IMR-90 (cell line): ENCODE measurements at regions not wholly inside any gene's neighbourhood (a gene's known extent, or its start where the extent isn't known, plus 50 kb on each side); places are given as distances from the start of the nearest gene placed in this dataset.

Experiments
- BHLHE40 ChIP-seq: fragments of 150-350 bp; IDR thresholded peaks from 2 replicates; pipeline ENCODE4 v1.6.1; 2016; ENCODE audit warnings: mild to moderate bottlenecking, low read depth, low read length
- CEBPB ChIP-seq: IDR thresholded peaks from 2 replicates; pipeline ENCODE4 v1.6.1; 2012; ENCODE audit warnings: low read depth, low read length, improper control_type of control experiment
- ELK1 ChIP-seq: fragments of 150-350 bp; IDR thresholded peaks from 2 replicates; pipeline ENCODE4 v1.6.1; 2016; ENCODE audit warnings: low read depth, mild to moderate bottlenecking, low read length, moderate library complexity, borderline replicate concordance
- FOS ChIP-seq: fragments of 150-350 bp; IDR thresholded peaks from 2 replicates; pipeline ENCODE4 v1.6.1; 2016; ENCODE audit warnings: low read depth, low read length
- MAFK ChIP-seq: IDR thresholded peaks from 2 replicates; pipeline ENCODE4 v1.6.1; 2012; ENCODE audit warnings: low read depth, low read length, improper control_type of control experiment
- MXI1 ChIP-seq: IDR thresholded peaks from 2 replicates; pipeline ENCODE4 v1.6.1; 2012; ENCODE audit warnings: low read depth, mild to moderate bottlenecking, low read length, moderate library complexity, borderline replicate concordance
- POLR2A ChIP-seq: IDR thresholded peaks from 2 replicates; pipeline ENCODE4 v1.6.1; 2012; ENCODE audit warnings: mild to moderate bottlenecking, low read depth, low read length
- RAD21 ChIP-seq: IDR thresholded peaks from 2 replicates; pipeline ENCODE4 v1.6.1; 2012; ENCODE audit warnings: low read length, improper control_type of control experiment
- RCOR1 ChIP-seq: IDR thresholded peaks from 2 replicates; pipeline ENCODE4 v1.6.1; 2012; ENCODE audit warnings: mild to moderate bottlenecking, low read length, improper control_type of control experiment; ENCODE audit not compliant: insufficient replicate concordance
- RFX5 ChIP-seq: IDR thresholded peaks from 2 replicates; pipeline ENCODE4 v1.8.0; 2012; ENCODE audit warnings: low read depth, mild to moderate bottlenecking, low read length, moderate library complexity
- TF ChIP-seq, protein P1 (sequence below): conservative IDR thresholded peaks from 2 replicates; pipeline ENCODE4 v1.5.1; 2012; ENCODE audit warnings: mild to moderate bottlenecking, low read depth, low read length, improper control_type of control experiment

DNA sequence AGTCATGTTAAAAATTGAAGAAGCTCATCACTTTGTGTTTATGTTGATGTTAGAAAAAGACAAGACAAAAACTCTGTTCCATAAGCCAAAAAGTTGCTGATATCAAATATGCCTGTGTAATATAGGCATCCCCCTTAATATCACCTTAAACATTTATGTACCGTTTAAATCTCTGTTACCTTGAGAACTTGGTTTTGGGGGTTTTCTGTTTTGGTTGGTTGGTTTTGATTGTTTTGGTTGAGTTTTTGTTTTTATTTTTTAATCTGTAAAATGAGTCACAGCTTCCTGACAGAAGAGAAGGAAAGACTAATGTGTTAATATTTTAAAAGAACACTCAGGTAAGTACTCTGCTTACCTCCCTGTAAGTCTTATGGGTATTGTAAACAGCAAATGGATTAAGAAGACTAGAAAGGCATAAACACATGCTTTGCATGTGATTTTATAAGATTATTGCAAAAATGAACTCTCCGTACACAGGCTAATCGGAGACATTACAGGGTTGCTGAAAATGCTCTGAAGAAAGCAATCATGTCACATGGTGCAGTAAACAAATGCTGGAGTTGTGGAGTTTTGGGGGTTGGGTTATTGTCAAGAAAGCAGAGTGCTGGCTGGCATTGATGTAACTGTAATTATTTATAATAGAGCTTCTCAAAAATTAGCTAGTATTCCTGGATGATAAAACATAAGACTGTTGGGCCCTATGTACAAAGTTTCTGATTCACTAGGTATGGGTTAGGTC lies 69.5 kb upstream of the MBNL1 start:
- TF ChIP-seq, protein P1, sequence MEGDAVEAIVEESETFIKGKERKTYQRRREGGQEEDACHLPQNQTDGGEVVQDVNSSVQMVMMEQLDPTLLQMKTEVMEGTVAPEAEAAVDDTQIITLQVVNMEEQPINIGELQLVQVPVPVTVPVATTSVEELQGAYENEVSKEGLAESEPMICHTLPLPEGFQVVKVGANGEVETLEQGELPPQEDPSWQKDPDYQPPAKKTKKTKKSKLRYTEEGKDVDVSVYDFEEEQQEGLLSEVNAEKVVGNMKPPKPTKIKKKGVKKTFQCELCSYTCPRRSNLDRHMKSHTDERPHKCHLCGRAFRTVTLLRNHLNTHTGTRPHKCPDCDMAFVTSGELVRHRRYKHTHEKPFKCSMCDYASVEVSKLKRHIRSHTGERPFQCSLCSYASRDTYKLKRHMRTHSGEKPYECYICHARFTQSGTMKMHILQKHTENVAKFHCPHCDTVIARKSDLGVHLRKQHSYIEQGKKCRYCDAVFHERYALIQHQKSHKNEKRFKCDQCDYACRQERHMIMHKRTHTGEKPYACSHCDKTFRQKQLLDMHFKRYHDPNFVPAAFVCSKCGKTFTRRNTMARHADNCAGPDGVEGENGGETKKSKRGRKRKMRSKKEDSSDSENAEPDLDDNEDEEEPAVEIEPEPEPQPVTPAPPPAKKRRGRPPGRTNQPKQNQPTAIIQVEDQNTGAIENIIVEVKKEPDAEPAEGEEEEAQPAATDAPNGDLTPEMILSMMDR: no peak
- TF ChIP-seq FOS: no peak
- no peak for TF ChIP-seq POLR2A
- TF ChIP-seq RFX5: no peak
- no peak for TF ChIP-seq MXI1
- TF ChIP-seq RAD21: no peak
- TF ChIP-seq MAFK: no peak
- TF ChIP-seq CEBPB: no peak
- TF ChIP-seq BHLHE40: no peak
- TF ChIP-seq RCOR1: no peak
- no peak for TF ChIP-seq ELK1
